Panc1 (cell line): ENCODE measurements at regions not wholly inside any gene's neighbourhood (a gene's known extent, or its start where the extent isn't known, plus 50 kb on each side); places are given as distances from the start of the nearest gene placed in this dataset.

Source experiments
- ATAC-seq: fragments of 200-7000 bp; cut with Tn5 transposase; 2 replicates; pipeline ENCODE4 v1.9.1; 2020; ENCODE audit warnings: mild to moderate bottlenecking, moderate library complexity
- BruUV-seq: library from RNA; stranded (reverse); fragments of 400-500 nt; replicated peaks from 2 replicates; lab custom pipeline; 2021; lab: Mats Ljungman, UMichigan
- CTCF ChIA-PET: fragments of 300-600 bp; sonication (Branson Sonifier 250); formaldehyde crosslinking; loops from one replicate; lab custom pipeline; 2022; ENCODE audit warnings: antibody characterized with exemption; lab: Charles Lee
- POLR2A ChIA-PET: fragments of 300-600 bp; sonication (Branson Sonifier 250); formaldehyde crosslinking; loops from one replicate; lab custom pipeline; 2022; ENCODE audit warnings: antibody characterized with exemption; lab: Charles Lee
- DNase-seq: peaks from one replicate; pipeline ENCODE4 v3.0.0-alpha.2; 2010; ENCODE audit warnings: low read depth, low spot score
- H3K27ac ChIP-seq: 2 replicates; pipeline ENCODE4 v1.5.1; 2011; ENCODE audit warnings: mild to moderate bottlenecking, low read length, inconsistent platforms
- H3K27me3 ChIP-seq: fragments of 200-500 bp; sonication (Bioruptor generic); 2 replicates; pipeline ENCODE4 v1.6.0; 2014; ENCODE audit warnings: low read length, inconsistent platforms; ENCODE audit not compliant: control insufficient read depth, insufficient read depth
- H3K36me3 ChIP-seq: fragments of 200-500 bp; sonication (Bioruptor generic); 2 replicates; pipeline ENCODE4 v1.5.1; 2014; ENCODE audit warnings: inconsistent platforms, mild to moderate bottlenecking, low read length, moderate library complexity; ENCODE audit not compliant: control insufficient read depth, insufficient read depth
- H3K4me1 ChIP-seq: 2 replicates; pipeline ENCODE4 v1.5.1; 2011; ENCODE audit warnings: inconsistent platforms, mild to moderate bottlenecking, low read length, moderate library complexity; ENCODE audit not compliant: control insufficient read depth, insufficient read depth
- H3K4me3 ChIP-seq, 2 experiments: 2 replicates each; pipeline ENCODE4 v1.5.1; 2011 to 2012; ENCODE audit warnings: low read depth in 2 of 2, low read length in 2 of 2, mild to moderate bottlenecking in 2 of 2, inconsistent platforms in 1 of 2, moderate library complexity in 1 of 2
- H3K9me3 ChIP-seq: fragments of 200-500 bp; sonication (Bioruptor generic); 2 replicates; pipeline ENCODE4 v1.5.1; 2014; ENCODE audit warnings: low read depth, mild to moderate bottlenecking, inconsistent platforms, low read length, moderate library complexity; ENCODE audit not compliant: control insufficient read depth, insufficient read depth
- CTCF ChIP-seq: fragments of 450-650 bp; IDR thresholded peaks from 2 replicates; pipeline ENCODE4 v1.5.1; 2017; ENCODE audit warnings: mild to moderate bottlenecking
- POLR2AphosphoS5 ChIP-seq: IDR thresholded peaks from 2 replicates; pipeline ENCODE4 v1.6.1; 2012; ENCODE audit warnings: mild to moderate bottlenecking, low read depth, low read length, moderate library complexity
- REST ChIP-seq, 2 experiments: IDR thresholded peaks; 2 replicates each; pipeline ENCODE4 v1.6.1; 2011 to 2012; ENCODE audit warnings: low read depth in 2 of 2, control low read depth in 1 of 2, low read length in 1 of 2, mild to moderate bottlenecking in 1 of 2, moderate library complexity in 1 of 2; ENCODE audit not compliant: insufficient read depth in 1 of 2
- SIN3A ChIP-seq: IDR thresholded peaks from 2 replicates; pipeline ENCODE4 v1.6.1; 2012; ENCODE audit warnings: low read depth, mild to moderate bottlenecking, low read length, moderate library complexity, borderline replicate concordance; ENCODE audit not compliant: insufficient read depth
- TCF7L2 ChIP-seq: IDR thresholded peaks from 2 replicates; pipeline ENCODE4 v1.6.1; 2011; ENCODE audit warnings: mild to moderate bottlenecking, low read depth, low read length, inconsistent platforms
- in situ Hi-C: cut with HindIII; loops from 2 replicates; pipeline ENCODE4 v1.10.0; 2016; ENCODE audit warnings: low sequenced_read_pairs, low pct_unique_long_range_greater_than_20kb
- intact Hi-C: fragments of 100-400 bp; cut with micrococcal nuclease; formaldehyde crosslinking; loops from one replicate; pipeline ENCODE4 v1.10.0; 2022; ENCODE audit not compliant: unreplicated experiment

GRCh38 chr2:239619369-239619768 is 218.5 kb upstream of the HDAC4 start:
- no peaks in the 10 kb centered on the region for H3K36me3 ChIP-seq
- H3K4me1 ChIP-seq: no peaks in the 10 kb centered on the region
- H3K27me3 ChIP-seq: no peaks in the 10 kb centered on the region
- H3K4me3 ChIP-seq: no peak overlapping the region
- intact Hi-C loops (no loop called here), in situ Hi-C loops (no loop called here)
- TF ChIP-seq POLR2AphosphoS5 (no peak), REST (IDR thresholded peaks at IDR 0.05; ENCODE audit: insufficient read depth in 1 of 2, low read depth in 2 of 2, low read length in 1 of 2) (no peak), SIN3A (no peak), CTCF (no peak), TCF7L2 (no peak)
- DNase-seq: no peak
- no peaks in the 10 kb centered on the region for H3K9me3 ChIP-seq
- ChIA-PET CTCF (no interaction called here), POLR2A (no interaction called here)
- BruUV-seq: no TSS peak
- no peak overlapping the region for H3K27ac ChIP-seq
- no peak for ATAC-seq

- H3K27ac ChIP-seq: no peak overlapping the region
- no peaks in the 10 kb centered on the region for H3K9me3 ChIP-seq
- H3K4me3 ChIP-seq: no peak overlapping the region
- no peaks in the 10 kb centered on the region; the same call in 1 of the 2 replicates for H3K27me3 ChIP-seq
- H3K4me1 ChIP-seq: no peaks in the 10 kb centered on the region
- no peak for ATAC-seq
- no peak for TF ChIP-seq CTCF
- intact Hi-C loops: no loop called here
- H3K36me3 ChIP-seq: no peaks in the 10 kb centered on the region
- in situ Hi-C loops: no loop called here
- ChIA-PET POLR2A (no interaction called here), CTCF (no interaction called here)
- BruUV-seq: no TSS peak
- no peak for DNase-seq
These were observed 215.9 kb upstream of the HDAC4 start for GRCh38 chr2:239616729-239617128.

- in situ Hi-C loops: no loop called here
- Histone ChIP-seq H3K4me3 (no peak overlapping the region), H3K4me1 (no peaks in the 10 kb centered on the region), H3K27ac (no peak overlapping the region), H3K27me3 (no peaks in the 10 kb centered on the region; the same call in 1 of the 2 replicates), H3K9me3 (no peaks in the 10 kb centered on the region), H3K36me3 (no peaks in the 10 kb centered on the region)
- BruUV-seq: no TSS peak
- CTCF ChIA-PET: no interaction called here
- POLR2A ChIA-PET: no interaction called here
- intact Hi-C loops: no loop called here
- TF ChIP-seq CTCF: no peak
- TF ChIP-seq REST (IDR thresholded peaks at IDR 0.05; ENCODE audit: insufficient read depth in 1 of 2, low read depth in 2 of 2, low read length in 1 of 2): no peak
- TF ChIP-seq TCF7L2: no peak
- TF ChIP-seq POLR2AphosphoS5: no peak
- no peak for TF ChIP-seq SIN3A
- DNase-seq (no peak), ATAC-seq (no peak)
These were observed 211.3 kb upstream of the HDAC4 start for GRCh38 chr2:239612133-239612532.
